Adrenal gland (tissue), 5 donors: ENCODE measurements at regions not wholly inside any gene's neighbourhood (a gene's known extent, or its start where the extent isn't known, plus 50 kb on each side); places are given as distances from the start of the nearest gene placed in this dataset.

ENCODE experiments used
- POLR2A ChIP-seq, 2 donors: fragments of 450-650 bp; IDR thresholded peaks; one replicate each; pipeline ENCODE4 v1.6.1; 2017; ENCODE audit warnings: antibody characterized with exemption in 2 of 2, mild to moderate bottlenecking in 2 of 2, moderate library complexity in 1 of 2
- TF ChIP-seq, protein P1 (sequence below), 6 experiments: fragments of 450-650 bp in 4 of 6; fragments of 200-600 bp in 2 of 6; sonication (generic) in 1 of 6; IDR thresholded peaks; 1 replicate in 5 of 6; 2 replicates in 1 of 6; pipeline versions ENCODE4 v1.5.1 to v1.8.0; 2016 to 2021; ENCODE audit warnings: antibody characterized with exemption in 6 of 6, mild to moderate bottlenecking in 2 of 6, moderate library complexity in 1 of 6
- donor health status: DM: no; HTN: no; CAD: no.

DNA sequence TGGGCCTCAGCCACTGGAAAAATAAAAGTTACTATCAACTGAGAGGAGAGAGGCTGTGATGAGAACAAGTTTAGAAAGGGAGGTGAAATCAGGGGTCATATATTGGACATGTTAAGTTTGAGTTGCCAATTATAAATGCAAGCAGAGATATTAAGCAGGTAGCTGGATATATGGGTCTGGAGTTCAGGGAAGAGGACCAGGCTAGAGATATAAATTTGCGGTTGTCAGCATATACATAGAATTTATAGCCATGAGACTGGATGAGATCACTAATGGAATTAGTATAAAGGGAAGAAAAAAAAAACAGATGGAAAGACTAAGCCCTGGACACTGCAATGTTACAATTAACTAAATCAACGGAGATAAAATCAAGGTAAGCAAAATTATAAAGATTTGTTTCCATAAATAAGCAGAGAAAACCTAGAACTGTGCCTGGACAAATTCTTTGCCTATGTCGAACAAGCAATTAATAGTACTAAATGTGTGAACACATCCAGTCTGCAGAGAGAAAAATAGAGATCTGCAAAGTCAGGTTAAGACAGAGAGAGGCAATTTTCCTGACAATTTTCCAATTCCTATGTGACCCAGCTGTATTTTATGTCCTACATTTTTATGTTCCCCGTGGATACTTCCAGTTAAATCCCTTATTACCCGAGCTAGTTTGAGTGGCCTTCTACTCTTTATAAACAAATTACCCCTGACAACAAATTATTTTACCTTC is 265.4 kb downstream of the GASK1B start:
- TF ChIP-seq POLR2A (IDR thresholded peaks at IDR 0.05) = no peak
- TF ChIP-seq, protein P1, sequence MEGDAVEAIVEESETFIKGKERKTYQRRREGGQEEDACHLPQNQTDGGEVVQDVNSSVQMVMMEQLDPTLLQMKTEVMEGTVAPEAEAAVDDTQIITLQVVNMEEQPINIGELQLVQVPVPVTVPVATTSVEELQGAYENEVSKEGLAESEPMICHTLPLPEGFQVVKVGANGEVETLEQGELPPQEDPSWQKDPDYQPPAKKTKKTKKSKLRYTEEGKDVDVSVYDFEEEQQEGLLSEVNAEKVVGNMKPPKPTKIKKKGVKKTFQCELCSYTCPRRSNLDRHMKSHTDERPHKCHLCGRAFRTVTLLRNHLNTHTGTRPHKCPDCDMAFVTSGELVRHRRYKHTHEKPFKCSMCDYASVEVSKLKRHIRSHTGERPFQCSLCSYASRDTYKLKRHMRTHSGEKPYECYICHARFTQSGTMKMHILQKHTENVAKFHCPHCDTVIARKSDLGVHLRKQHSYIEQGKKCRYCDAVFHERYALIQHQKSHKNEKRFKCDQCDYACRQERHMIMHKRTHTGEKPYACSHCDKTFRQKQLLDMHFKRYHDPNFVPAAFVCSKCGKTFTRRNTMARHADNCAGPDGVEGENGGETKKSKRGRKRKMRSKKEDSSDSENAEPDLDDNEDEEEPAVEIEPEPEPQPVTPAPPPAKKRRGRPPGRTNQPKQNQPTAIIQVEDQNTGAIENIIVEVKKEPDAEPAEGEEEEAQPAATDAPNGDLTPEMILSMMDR (IDR thresholded peaks at IDR 0.05) = no peak
